ENCODE measurements at regions not wholly inside any gene's neighbourhood (a gene's known extent, or its start where the extent isn't known, plus 50 kb on each side); places are given as distances from the start of the nearest gene placed in this dataset.

GRCh38 chr4:164538097-164538496 lies 215.8 kb upstream of the SMIM31 start:
- TF ChIP-seq CTCF (IDR thresholded peaks at IDR 0.05) (no peak), POLR2A (IDR thresholded peaks at IDR 0.05) (no peak)
